Stomach (tissue), 4 donors: ENCODE measurements at regions not wholly inside any gene's neighbourhood (a gene's known extent, or its start where the extent isn't known, plus 50 kb on each side); places are given as distances from the start of the nearest gene placed in this dataset.

Source experiments
- EP300 ChIP-seq: sonication (generic); formaldehyde crosslinking; IDR thresholded peaks from one replicate; pipeline ENCODE4 v1.6.1; 2017; ENCODE audit warnings: antibody characterized with exemption
- POLR2A ChIP-seq, 4 donors: fragments of 450-650 bp; IDR thresholded peaks; one replicate each; pipeline ENCODE4 v1.6.1; 2016; ENCODE audit warnings: antibody characterized with exemption in 4 of 4, control low read depth in 2 of 4, mild to moderate bottlenecking in 1 of 4, moderate library complexity in 1 of 4
- TF ChIP-seq, protein P1 (sequence below), 7 experiments: fragments of 450-650 bp in 4 of 7; fragments of 200-600 bp in 3 of 7; sonication (generic) in 3 of 7; IDR thresholded peaks; one replicate each; pipeline ENCODE4 v1.5.1; 2016 to 2019; ENCODE audit warnings: antibody characterized with exemption in 7 of 7, control low read depth in 2 of 7, mild to moderate bottlenecking in 1 of 7

DNA sequence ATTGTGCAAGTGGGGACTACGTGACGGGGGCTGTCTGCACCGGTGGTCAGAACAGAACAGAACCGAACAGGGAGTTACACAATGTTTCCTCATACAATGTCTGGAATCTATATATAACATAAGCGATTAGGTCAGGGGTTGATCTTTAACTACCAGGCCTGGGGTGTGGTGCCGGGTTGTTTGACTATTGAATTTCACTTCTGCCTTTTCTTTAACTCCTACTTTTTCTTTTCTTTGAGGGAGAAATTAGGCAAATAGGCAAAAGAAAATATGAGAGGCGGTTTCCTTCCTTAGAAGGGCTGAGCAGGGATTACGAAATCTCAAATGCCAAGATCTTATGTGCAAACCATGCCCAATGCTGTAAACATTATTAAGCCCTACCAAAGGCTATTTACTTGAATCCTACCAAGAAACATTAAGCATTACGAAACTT lies 140.3 kb downstream of the SLC38A6 start:
- TF ChIP-seq EP300: no peak
- TF ChIP-seq, protein P1, sequence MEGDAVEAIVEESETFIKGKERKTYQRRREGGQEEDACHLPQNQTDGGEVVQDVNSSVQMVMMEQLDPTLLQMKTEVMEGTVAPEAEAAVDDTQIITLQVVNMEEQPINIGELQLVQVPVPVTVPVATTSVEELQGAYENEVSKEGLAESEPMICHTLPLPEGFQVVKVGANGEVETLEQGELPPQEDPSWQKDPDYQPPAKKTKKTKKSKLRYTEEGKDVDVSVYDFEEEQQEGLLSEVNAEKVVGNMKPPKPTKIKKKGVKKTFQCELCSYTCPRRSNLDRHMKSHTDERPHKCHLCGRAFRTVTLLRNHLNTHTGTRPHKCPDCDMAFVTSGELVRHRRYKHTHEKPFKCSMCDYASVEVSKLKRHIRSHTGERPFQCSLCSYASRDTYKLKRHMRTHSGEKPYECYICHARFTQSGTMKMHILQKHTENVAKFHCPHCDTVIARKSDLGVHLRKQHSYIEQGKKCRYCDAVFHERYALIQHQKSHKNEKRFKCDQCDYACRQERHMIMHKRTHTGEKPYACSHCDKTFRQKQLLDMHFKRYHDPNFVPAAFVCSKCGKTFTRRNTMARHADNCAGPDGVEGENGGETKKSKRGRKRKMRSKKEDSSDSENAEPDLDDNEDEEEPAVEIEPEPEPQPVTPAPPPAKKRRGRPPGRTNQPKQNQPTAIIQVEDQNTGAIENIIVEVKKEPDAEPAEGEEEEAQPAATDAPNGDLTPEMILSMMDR (IDR thresholded peaks at IDR 0.05): no peak
- no peak for TF ChIP-seq POLR2A (IDR thresholded peaks at IDR 0.05)
